ENCODE measurements at regions not wholly inside any gene's neighbourhood (a gene's known extent, or its start where the extent isn't known, plus 50 kb on each side); places are given as distances from the start of the nearest gene placed in this dataset.

DNA sequence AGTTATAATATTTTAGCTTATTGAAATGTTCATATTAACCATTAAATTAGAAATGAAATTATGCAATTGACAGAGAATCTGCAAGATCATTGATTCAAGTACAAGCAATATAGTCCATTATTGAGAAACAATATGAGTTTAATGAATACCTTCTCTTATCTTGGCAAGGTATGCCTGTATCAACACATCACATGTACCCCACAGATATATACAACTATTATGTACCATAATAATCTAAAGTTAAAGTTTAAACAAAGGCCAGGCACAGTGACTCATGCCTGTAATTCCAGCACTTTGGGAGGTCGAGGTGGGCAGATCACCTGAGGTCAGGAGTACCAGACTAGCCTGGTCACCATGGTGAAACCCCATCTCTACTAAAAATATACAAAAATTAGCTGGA lies 514.7 kb downstream of the PCDH7 start:
- Histone ChIP-seq H3K4me3 (no peak overlapping the region), H3K27ac (no peak overlapping the region), H3K4me1 (no peaks in the 10 kb centered on the region), H3K36me3 (no peaks in the 10 kb centered on the region), H3K9me3 (peaks cover 0 to 11% of the 10 kb centered on the region in 2 donors), H3K27me3 (no peaks in the 10 kb centered on the region)
- no peak for TF ChIP-seq POLR2A (IDR thresholded peaks at IDR 0.05)
- TF ChIP-seq POLR2AphosphoS5 (IDR thresholded peaks at IDR 0.05) = no peak
- TF ChIP-seq, protein P1, sequence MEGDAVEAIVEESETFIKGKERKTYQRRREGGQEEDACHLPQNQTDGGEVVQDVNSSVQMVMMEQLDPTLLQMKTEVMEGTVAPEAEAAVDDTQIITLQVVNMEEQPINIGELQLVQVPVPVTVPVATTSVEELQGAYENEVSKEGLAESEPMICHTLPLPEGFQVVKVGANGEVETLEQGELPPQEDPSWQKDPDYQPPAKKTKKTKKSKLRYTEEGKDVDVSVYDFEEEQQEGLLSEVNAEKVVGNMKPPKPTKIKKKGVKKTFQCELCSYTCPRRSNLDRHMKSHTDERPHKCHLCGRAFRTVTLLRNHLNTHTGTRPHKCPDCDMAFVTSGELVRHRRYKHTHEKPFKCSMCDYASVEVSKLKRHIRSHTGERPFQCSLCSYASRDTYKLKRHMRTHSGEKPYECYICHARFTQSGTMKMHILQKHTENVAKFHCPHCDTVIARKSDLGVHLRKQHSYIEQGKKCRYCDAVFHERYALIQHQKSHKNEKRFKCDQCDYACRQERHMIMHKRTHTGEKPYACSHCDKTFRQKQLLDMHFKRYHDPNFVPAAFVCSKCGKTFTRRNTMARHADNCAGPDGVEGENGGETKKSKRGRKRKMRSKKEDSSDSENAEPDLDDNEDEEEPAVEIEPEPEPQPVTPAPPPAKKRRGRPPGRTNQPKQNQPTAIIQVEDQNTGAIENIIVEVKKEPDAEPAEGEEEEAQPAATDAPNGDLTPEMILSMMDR (IDR thresholded peaks at IDR 0.05) = no peak
- DNase-seq (ENCODE audit: low spot score in 2 of 2) = no peak
- intact Hi-C loops (cut with DNase I; ENCODE audit: low total_unique reads) = no loop called here

DNA sequence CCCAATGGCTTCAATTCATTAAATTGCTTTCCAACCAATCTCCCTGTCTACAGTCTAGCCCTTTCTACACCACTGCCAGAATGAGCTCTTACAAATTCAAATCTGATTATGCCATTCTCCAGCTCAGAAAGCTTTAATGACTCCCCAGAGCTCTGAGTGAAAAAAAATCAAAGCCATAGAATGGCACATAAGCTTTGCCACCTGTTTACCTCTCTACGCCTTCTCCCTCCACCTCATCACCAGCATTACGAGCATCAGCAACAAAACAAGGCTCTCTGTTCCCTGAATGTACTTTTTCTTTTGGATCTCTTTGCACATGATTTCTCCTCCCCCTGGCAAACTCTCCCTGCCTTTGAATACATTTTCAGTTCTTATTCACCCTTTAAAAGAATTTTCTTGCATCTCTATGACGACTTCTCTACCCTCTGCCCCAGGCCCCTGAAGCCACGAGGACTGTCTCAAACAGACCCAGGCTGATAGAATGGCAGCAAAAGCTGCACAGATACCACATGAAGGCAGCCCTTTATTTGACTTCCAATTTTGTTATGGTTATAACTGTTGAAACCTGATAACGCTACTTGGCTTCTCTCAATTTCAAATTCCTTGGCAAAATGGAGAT lies 516.0 kb downstream of the PCDH7 start:
- intact Hi-C loops (cut with DNase I; ENCODE audit: low total_unique reads) = no loop called here
- TF ChIP-seq POLR2AphosphoS5 (IDR thresholded peaks at IDR 0.05) = no peak
- TF ChIP-seq POLR2A (IDR thresholded peaks at IDR 0.05) = no peak
- TF ChIP-seq, protein P1 (IDR thresholded peaks at IDR 0.05) = no peak

DNA sequence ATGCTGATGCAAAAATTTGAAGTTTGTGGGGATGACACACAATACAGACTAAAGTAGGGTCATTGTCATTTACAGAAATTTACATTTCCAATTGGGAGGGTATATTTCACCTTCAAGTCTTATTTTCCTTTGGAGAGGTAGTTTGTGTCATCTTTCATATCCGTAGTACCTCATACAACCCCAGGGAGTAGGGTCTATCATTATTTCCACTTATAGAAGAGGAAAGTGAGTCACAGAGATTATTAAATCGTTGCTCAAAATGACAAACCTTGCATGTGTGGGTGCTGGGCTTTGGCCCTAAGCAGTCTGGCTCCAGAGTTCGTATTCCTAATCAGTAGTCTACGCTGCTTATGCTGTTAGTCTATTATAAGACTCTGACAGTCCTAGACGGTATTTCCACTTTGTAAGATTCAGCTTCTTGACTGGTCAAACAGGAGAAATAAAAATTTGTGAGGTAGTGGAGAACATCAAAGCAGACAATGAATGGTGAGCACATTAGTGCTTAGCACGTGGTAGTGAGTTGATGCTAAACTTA lies 516.5 kb downstream of the PCDH7 start:
- no peaks in the 10 kb centered on the region for H3K36me3 ChIP-seq
- TF ChIP-seq POLR2A (IDR thresholded peaks at IDR 0.05) (no peak), POLR2AphosphoS5 (IDR thresholded peaks at IDR 0.05) (no peak)
- TF ChIP-seq, protein P1 (IDR thresholded peaks at IDR 0.05) = no peak
- no peaks in the 10 kb centered on the region for H3K4me1 ChIP-seq
- H3K27ac ChIP-seq = no peak overlapping the region
- intact Hi-C loops (cut with DNase I; ENCODE audit: low total_unique reads) = no loop called here
- no peak for DNase-seq (ENCODE audit: low spot score in 2 of 2)
- H3K4me3 ChIP-seq = no peak overlapping the region
- H3K27me3 ChIP-seq = no peaks in the 10 kb centered on the region
- H3K9me3 ChIP-seq = peaks cover 0 to 11% of the 10 kb centered on the region in 2 donors

More for the DNA sequence above, 516.0 kb downstream of the PCDH7 start:
- H3K27me3 ChIP-seq = no peaks in the 10 kb centered on the region
- no peaks in the 10 kb centered on the region for H3K36me3 ChIP-seq
- no peak for DNase-seq (ENCODE audit: low spot score in 2 of 2)
- H3K4me1 ChIP-seq = no peaks in the 10 kb centered on the region
- H3K9me3 ChIP-seq = peaks cover 0 to 11% of the 10 kb centered on the region in 2 donors
- no peak overlapping the region for H3K27ac ChIP-seq
- no peak overlapping the region for H3K4me3 ChIP-seq

DNA sequence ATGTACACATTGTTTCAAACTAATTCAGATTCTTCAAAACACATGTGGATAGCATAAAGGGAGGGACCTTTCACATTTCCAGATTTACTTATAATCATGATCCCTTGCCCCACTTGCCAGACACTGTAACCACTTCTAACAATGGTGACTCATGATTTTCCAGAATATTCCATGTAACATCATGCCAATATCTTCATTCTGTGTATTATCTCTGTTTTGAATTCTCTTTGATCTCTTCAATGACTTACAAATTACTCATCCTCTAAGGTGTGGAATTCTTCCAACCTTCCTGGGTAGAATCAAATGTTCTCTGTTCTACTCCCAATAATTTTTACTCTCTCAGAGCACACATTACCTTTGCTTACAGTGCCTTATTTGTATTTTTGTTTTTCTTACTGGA lies 517.1 kb downstream of the PCDH7 start:
- Histone ChIP-seq H3K27ac (no peak overlapping the region), H3K4me1 (no peaks in the 10 kb centered on the region), H3K4me3 (no peak overlapping the region), H3K9me3 (peaks cover 0 to 11% of the 10 kb centered on the region in 2 donors), H3K27me3 (no peaks in the 10 kb centered on the region), H3K36me3 (no peaks in the 10 kb centered on the region)
- no peak for DNase-seq (ENCODE audit: low spot score in 2 of 2)
- intact Hi-C loops (cut with DNase I; ENCODE audit: low total_unique reads) = no loop called here
- TF ChIP-seq POLR2A (IDR thresholded peaks at IDR 0.05) = no peak
- no peak for TF ChIP-seq POLR2AphosphoS5 (IDR thresholded peaks at IDR 0.05)
- TF ChIP-seq, protein P1 (IDR thresholded peaks at IDR 0.05) = no peak

DNA sequence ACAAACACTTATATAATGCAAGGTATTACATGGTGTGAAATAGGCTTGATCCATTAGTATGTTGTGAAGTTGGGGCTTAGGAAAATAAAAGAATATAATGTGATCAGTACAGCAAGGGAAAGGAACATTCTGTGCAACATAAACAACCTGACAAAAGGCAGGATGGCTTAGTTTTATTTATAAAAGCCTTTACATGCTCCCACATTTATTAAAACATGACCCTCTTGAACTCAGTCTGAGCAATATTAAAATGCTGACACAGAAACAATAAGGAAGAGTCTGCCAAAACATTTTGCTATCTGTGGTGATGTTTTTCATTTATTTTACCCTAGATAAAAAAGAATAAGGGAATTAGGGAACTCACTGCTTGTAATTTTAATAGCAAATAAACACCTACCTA lies 519.7 kb downstream of the PCDH7 start:
- no peak overlapping the region for H3K4me3 ChIP-seq
- H3K27ac ChIP-seq = no peak overlapping the region
- TF ChIP-seq POLR2A (IDR thresholded peaks at IDR 0.05) = no peak
- TF ChIP-seq, protein P1 (IDR thresholded peaks at IDR 0.05) = no peak
- no peak for TF ChIP-seq POLR2AphosphoS5 (IDR thresholded peaks at IDR 0.05)
- no peak for DNase-seq (ENCODE audit: low spot score in 2 of 2)
- H3K4me1 ChIP-seq = no peaks in the 10 kb centered on the region
- H3K27me3 ChIP-seq = no peaks in the 10 kb centered on the region
- peaks cover 0 to 11% of the 10 kb centered on the region in 2 donors for H3K9me3 ChIP-seq
- intact Hi-C loops (cut with DNase I; ENCODE audit: low total_unique reads) = no loop called here
- H3K36me3 ChIP-seq = no peaks in the 10 kb centered on the region
